Smooth muscle cell (in vitro differentiated cells): ENCODE measurements at regions not wholly inside any gene's neighbourhood (a gene's known extent, or its start where the extent isn't known, plus 50 kb on each side); places are given as distances from the start of the nearest gene placed in this dataset.

Source experiments
- DNase-seq: peaks from one replicate; lab custom pipeline; 2025; ENCODE audit not compliant: unreplicated experiment; lab: John Stamatoyannopoulos, UW
- H2AFZ ChIP-seq: fragments of 200-600 bp; sonication (generic); 2 replicates; pipeline ENCODE4 v1.6.0; 2016; ENCODE audit warnings: antibody characterized with exemption, low read depth, mild to moderate bottlenecking
- H3F3A ChIP-seq: fragments of 200-600 bp; sonication (generic); 2 replicates; pipeline ENCODE4 v1.6.0; 2017; ENCODE audit warnings: antibody characterized with exemption, low read depth
- H3K27ac ChIP-seq: fragments of 200-600 bp; sonication (generic); 2 replicates; pipeline ENCODE4 v1.5.1; 2016; ENCODE audit warnings: low read depth, mild to moderate bottlenecking
- H3K27me3 ChIP-seq: fragments of 200-600 bp; sonication (generic); 2 replicates; pipeline ENCODE4 v1.6.1; 2016; ENCODE audit warnings: low read depth, mild to moderate bottlenecking
- H3K36me3 ChIP-seq: fragments of 200-600 bp; sonication (generic); 2 replicates; pipeline ENCODE4 v1.5.1; 2016; ENCODE audit warnings: low read depth
- H3K4me1 ChIP-seq: fragments of 200-600 bp; sonication (generic); 2 replicates; pipeline ENCODE4 v1.5.1; 2016; ENCODE audit warnings: low read depth
- H3K4me2 ChIP-seq: fragments of 200-600 bp; sonication (generic); 2 replicates; pipeline ENCODE4 v1.6.0; 2016; ENCODE audit warnings: mild to moderate bottlenecking
- H3K4me3 ChIP-seq: fragments of 200-600 bp; sonication (generic); 2 replicates; pipeline ENCODE4 v1.5.1; 2016; ENCODE audit warnings: mild to moderate bottlenecking
- H3K79me2 ChIP-seq: fragments of 200-600 bp; sonication (generic); 2 replicates; pipeline ENCODE4 v1.6.0; 2016; ENCODE audit warnings: low read depth, mild to moderate bottlenecking
- H3K9ac ChIP-seq: fragments of 200-600 bp; sonication (generic); 2 replicates; pipeline ENCODE4 v1.6.0; 2016; ENCODE audit warnings: low read depth
- H3K9me3 ChIP-seq: fragments of 200-600 bp; sonication (generic); replicated peaks from 2 replicates; pipeline ENCODE4 v1.5.1; 2016; ENCODE audit warnings: low read depth
- H4K20me1 ChIP-seq: fragments of 200-600 bp; sonication (generic); 2 replicates; pipeline ENCODE4 v1.6.0; 2016; ENCODE audit warnings: low read depth
- CTCF ChIP-seq: fragments of 200-600 bp; sonication (generic); IDR thresholded peaks from 2 replicates; pipeline ENCODE4 v1.5.1; 2017; ENCODE audit warnings: borderline replicate concordance, mild to moderate bottlenecking, antibody characterized with exemption; ENCODE audit not compliant: insufficient read depth, poor library complexity, severe bottlenecking
- WGBS: methylation state at CpG from one replicate; pipeline ENCODE4 v1.1.7; 2016; ENCODE audit warnings: low lambda C conversion rate; 5-methylcytosine and 5-hydroxymethylcytosine counted together

- 56% methylated on average over 4 of the region's 4 CpGs for WGBS
- Histone ChIP-seq H3K4me3 (no peak overlapping the region), H3K79me2 (no peaks in the 10 kb centered on the region), H3K36me3 (no peaks in the 10 kb centered on the region), H3K9ac (no peak overlapping the region), H4K20me1 (no peaks in the 10 kb centered on the region), H3K27ac (no peak overlapping the region), H3K4me1 (no peaks in the 10 kb centered on the region), H3K9me3 (no peaks in the 10 kb centered on the region), H2AFZ (no peak overlapping the region), H3K4me2 (no peak overlapping the region), H3F3A (no peaks in the 10 kb centered on the region), H3K27me3 (no peaks in the 10 kb centered on the region)
- TF ChIP-seq CTCF = no peak
- no peak for DNase-seq
These were observed 1012.1 kb downstream of the TMEM182 start for GRCh38 chr2:103773884-103774283.

DNA sequence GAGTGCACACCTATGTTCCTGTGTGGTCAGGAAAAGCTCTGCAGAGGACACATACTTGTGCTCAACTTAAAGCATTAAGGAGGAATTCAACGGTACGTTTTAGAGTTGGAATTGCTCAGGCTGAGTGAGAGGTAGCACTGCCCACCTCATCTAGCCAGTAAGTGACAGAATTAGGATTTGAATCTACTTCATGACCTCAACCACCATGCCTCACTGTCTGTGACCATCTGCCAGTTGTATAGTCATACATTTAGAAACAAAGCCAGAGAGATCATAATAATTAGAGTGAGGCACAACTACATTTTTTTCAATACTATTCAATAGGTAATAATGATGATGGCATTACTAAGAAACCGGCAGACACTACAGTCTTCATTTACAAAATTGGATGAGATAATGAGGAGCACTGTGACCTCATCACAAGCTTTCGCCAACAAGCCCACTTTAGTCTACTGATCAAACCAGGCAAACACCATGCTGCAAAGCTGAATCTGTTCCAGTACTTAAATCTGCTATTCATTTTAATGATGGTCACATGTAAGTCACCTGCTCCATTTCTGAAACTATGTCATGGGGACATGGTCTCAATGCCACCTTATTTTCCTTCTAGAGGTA is 1018.4 kb downstream of the TMEM182 start:
- no peaks in the 10 kb centered on the region for H3F3A ChIP-seq
- TF ChIP-seq CTCF = no peak
- WGBS = 86% methylated on average over 4 of the region's 4 CpGs

DNA sequence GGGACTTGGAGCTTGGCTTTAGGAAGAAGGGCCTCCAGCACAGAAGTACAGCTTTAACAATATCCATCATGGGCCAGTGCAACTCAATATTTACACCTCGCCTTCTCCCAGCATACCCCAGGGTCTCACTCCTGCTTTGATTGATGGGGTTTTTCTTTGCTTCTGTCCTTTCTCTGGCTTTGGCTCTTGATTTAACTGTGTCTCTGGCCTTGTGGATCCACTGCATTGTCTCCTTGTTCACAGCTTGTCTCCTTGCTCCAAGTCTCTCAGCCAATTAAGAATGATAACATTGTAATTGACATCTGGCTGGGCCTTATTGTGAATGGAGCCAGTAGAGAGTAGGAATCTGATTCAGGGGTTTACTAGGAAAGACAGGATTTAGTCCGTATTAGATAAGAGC is 1019.5 kb downstream of the TMEM182 start:
- Histone ChIP-seq H3K9me3 (no peaks in the 10 kb centered on the region), H3F3A (no peaks in the 10 kb centered on the region), H3K27ac (no peak overlapping the region), H3K79me2 (no peaks in the 10 kb centered on the region), H3K9ac (no peak overlapping the region), H2AFZ (no peak overlapping the region), H3K27me3 (no peaks in the 10 kb centered on the region), H3K4me2 (no peak overlapping the region), H3K4me3 (no peak overlapping the region), H3K4me1 (peaks cover 13% of the 10 kb centered on the region), H4K20me1 (no peaks in the 10 kb centered on the region), H3K36me3 (no peaks in the 10 kb centered on the region)
- DNase-seq = no peak
- no peak for TF ChIP-seq CTCF
- 57% methylated on average over 2 of the region's 2 CpGs for WGBS

More for the DNA sequence above, 1018.4 kb downstream of the TMEM182 start:
- H3K36me3 ChIP-seq = no peaks in the 10 kb centered on the region
- H4K20me1 ChIP-seq = no peaks in the 10 kb centered on the region
- no peak overlapping the region for H3K9ac ChIP-seq
- no peak overlapping the region for H3K4me2 ChIP-seq
- no peak overlapping the region for H2AFZ ChIP-seq
- DNase-seq = no peak
- H3K9me3 ChIP-seq = no peaks in the 10 kb centered on the region
- H3K4me1 ChIP-seq = peaks cover 13% of the 10 kb centered on the region
- no peak overlapping the region for H3K27ac ChIP-seq
- no peaks in the 10 kb centered on the region for H3K27me3 ChIP-seq
- no peaks in the 10 kb centered on the region for H3K79me2 ChIP-seq
- H3K4me3 ChIP-seq = no peak overlapping the region

GRCh38 chr2:103784261-103784660 is 1022.4 kb downstream of the TMEM182 start:
- Histone ChIP-seq H2AFZ (no peak overlapping the region), H3K4me3 (no peak overlapping the region), H3K27me3 (no peaks in the 10 kb centered on the region), H3K9me3 (no peaks in the 10 kb centered on the region), H3K79me2 (no peaks in the 10 kb centered on the region), H3F3A (no peaks in the 10 kb centered on the region), H3K36me3 (no peaks in the 10 kb centered on the region), H4K20me1 (no peaks in the 10 kb centered on the region), H3K9ac (no peak overlapping the region), H3K4me1 (peaks cover 23% of the 10 kb centered on the region), H3K4me2 (no peak overlapping the region), H3K27ac (no peak overlapping the region)
- no peak for TF ChIP-seq CTCF
- WGBS = 58% methylated on average over 2 of the region's 2 CpGs
- no peak for DNase-seq
